Gastroesophageal sphincter (tissue), 4 donors: ENCODE measurements at regions not wholly inside any gene's neighbourhood (a gene's known extent, or its start where the extent isn't known, plus 50 kb on each side); places are given as distances from the start of the nearest gene placed in this dataset.

Experiments
- ATAC-seq: fragments of 150-250 bp; one replicate; pipeline ENCODE4 v1.9.1; 2016; ENCODE audit warnings: mild to moderate bottlenecking, moderate library complexity
- H3K27ac ChIP-seq, 4 donors: fragments of 200-600 bp; sonication (generic) in 3 of 4; 1 replicate in 3 of 4; 2 replicates in 1 of 4; pipeline ENCODE4 v1.5.1; 2016 to 2019
- H3K27me3 ChIP-seq: fragments of 200-600 bp; sonication (generic); one replicate; pipeline ENCODE4 v1.5.1; 2019
- H3K36me3 ChIP-seq, 2 donors: fragments of 200-600 bp; sonication (generic); one replicate each; pipeline ENCODE4 v1.5.1; 2019; ENCODE audit warnings: control low read depth in 1 of 2
- H3K4me1 ChIP-seq, 3 donors: fragments of 200-600 bp; sonication (generic); 1 replicate in 2 of 3; 2 replicates in 1 of 3; pipeline ENCODE4 v1.5.1; 2016 to 2019; ENCODE audit warnings: control low read depth in 2 of 3
- H3K4me3 ChIP-seq, 2 donors: fragments of 200-600 bp; sonication (generic); one replicate each; pipeline ENCODE4 v1.5.1; 2019; ENCODE audit warnings: mild to moderate bottlenecking in 1 of 2, moderate library complexity in 1 of 2
- H3K9me3 ChIP-seq, 3 donors: fragments of 200-600 bp; sonication (generic); one replicate each; pipeline ENCODE4 v1.5.1; 2017 to 2019; ENCODE audit warnings: control low read depth in 2 of 3
- EP300 ChIP-seq: sonication (generic); formaldehyde crosslinking; IDR thresholded peaks from one replicate; pipeline ENCODE4 v1.6.1; 2017; ENCODE audit warnings: antibody characterized with exemption, mild to moderate bottlenecking
- POLR2A ChIP-seq, 2 donors: fragments of 450-650 bp; IDR thresholded peaks; one replicate each; pipeline ENCODE4 v1.6.1; 2017; ENCODE audit warnings: antibody characterized with exemption in 2 of 2, mild to moderate bottlenecking in 2 of 2, moderate library complexity in 1 of 2
- POLR2AphosphoS5 ChIP-seq: sonication (generic); formaldehyde crosslinking; IDR thresholded peaks from one replicate; pipeline ENCODE4 v1.6.1; 2017; ENCODE audit warnings: antibody characterized with exemption
- WGBS, 2 donors: methylation state at CpG; one replicate each; pipeline ENCODE4 v1.1.5; 2018; ENCODE audit warnings: low coverage in 1 of 2; 5-methylcytosine and 5-hydroxymethylcytosine counted together
- TF ChIP-seq, protein P1 (sequence below), 4 experiments: fragments of 200-600 bp in 2 of 4; fragments of 450-650 bp in 2 of 4; sonication (generic) in 1 of 4; IDR thresholded peaks; one replicate each; pipeline ENCODE4 v1.5.1; 2017 to 2019; ENCODE audit warnings: antibody characterized with exemption in 4 of 4, mild to moderate bottlenecking in 2 of 4, moderate library complexity in 2 of 4

GRCh38 chr2:20122864-20123263 is 71.4 kb upstream of the LAPTM4A start:
- no peak overlapping the region for H3K27ac ChIP-seq
- no peaks in the 10 kb centered on the region for H3K4me1 ChIP-seq
- H3K36me3 ChIP-seq = no peaks in the 10 kb centered on the region
- TF ChIP-seq POLR2A (IDR thresholded peaks at IDR 0.05) = no peak
- TF ChIP-seq, protein P1, sequence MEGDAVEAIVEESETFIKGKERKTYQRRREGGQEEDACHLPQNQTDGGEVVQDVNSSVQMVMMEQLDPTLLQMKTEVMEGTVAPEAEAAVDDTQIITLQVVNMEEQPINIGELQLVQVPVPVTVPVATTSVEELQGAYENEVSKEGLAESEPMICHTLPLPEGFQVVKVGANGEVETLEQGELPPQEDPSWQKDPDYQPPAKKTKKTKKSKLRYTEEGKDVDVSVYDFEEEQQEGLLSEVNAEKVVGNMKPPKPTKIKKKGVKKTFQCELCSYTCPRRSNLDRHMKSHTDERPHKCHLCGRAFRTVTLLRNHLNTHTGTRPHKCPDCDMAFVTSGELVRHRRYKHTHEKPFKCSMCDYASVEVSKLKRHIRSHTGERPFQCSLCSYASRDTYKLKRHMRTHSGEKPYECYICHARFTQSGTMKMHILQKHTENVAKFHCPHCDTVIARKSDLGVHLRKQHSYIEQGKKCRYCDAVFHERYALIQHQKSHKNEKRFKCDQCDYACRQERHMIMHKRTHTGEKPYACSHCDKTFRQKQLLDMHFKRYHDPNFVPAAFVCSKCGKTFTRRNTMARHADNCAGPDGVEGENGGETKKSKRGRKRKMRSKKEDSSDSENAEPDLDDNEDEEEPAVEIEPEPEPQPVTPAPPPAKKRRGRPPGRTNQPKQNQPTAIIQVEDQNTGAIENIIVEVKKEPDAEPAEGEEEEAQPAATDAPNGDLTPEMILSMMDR (IDR thresholded peaks at IDR 0.05) = no peak
- no peak overlapping the region for H3K4me3 ChIP-seq
- H3K27me3 ChIP-seq = no peaks in the 10 kb centered on the region
- no peaks in the 10 kb centered on the region for H3K9me3 ChIP-seq
- 100% methylated on average over 4 of the region's 5 CpGs; no CpG with 5 or more reads in 1 of the 2 donors for WGBS, 2 donors
- ATAC-seq = no peak

- Histone ChIP-seq H3K36me3 (no peaks in the 10 kb centered on the region), H3K9me3 (no peaks in the 10 kb centered on the region), H3K27me3 (no peaks in the 10 kb centered on the region), H3K27ac (no peak overlapping the region), H3K4me1 (no peaks in the 10 kb centered on the region), H3K4me3 (no peak overlapping the region)
- TF ChIP-seq POLR2AphosphoS5 (no peak), POLR2A (IDR thresholded peaks at IDR 0.05) (no peak), EP300 (no peak)
- TF ChIP-seq, protein P1 (IDR thresholded peaks at IDR 0.05) = no peak
- no peak for ATAC-seq
- 84 to 89% methylated on average over 5 to 7 of the region's 10 CpGs for WGBS, 2 donors
Measured at GRCh38 chr2:20120569-20121416, 69.4 kb upstream of the LAPTM4A start.

GRCh38 chr2:20118051-20118450 is 66.6 kb upstream of the LAPTM4A start:
- no peaks in the 10 kb centered on the region for H3K36me3 ChIP-seq
- no peaks in the 10 kb centered on the region for H3K4me1 ChIP-seq
- no peaks in the 10 kb centered on the region for H3K27me3 ChIP-seq
- 55 to 91% methylated on average over 3 to 6 of the region's 8 CpGs for WGBS, 2 donors
- no peak overlapping the region for H3K4me3 ChIP-seq
- no peaks in the 10 kb centered on the region for H3K9me3 ChIP-seq
- TF ChIP-seq EP300 (no peak), POLR2AphosphoS5 (no peak), POLR2A (IDR thresholded peaks at IDR 0.05) (no peak)
- TF ChIP-seq, protein P1 (IDR thresholded peaks at IDR 0.05) = no peak
- H3K27ac ChIP-seq = no peak overlapping the region
- no peak for ATAC-seq

GRCh38 chr2:20115902-20116301 is 64.5 kb upstream of the LAPTM4A start:
- H3K27ac ChIP-seq = no peak overlapping the region
- H3K27me3 ChIP-seq = no peaks in the 10 kb centered on the region
- H3K4me1 ChIP-seq = no peaks in the 10 kb centered on the region
- no peak overlapping the region for H3K4me3 ChIP-seq
- no peaks in the 10 kb centered on the region for H3K9me3 ChIP-seq
- no peaks in the 10 kb centered on the region for H3K36me3 ChIP-seq
- ATAC-seq = no peak
- no CpG with 5 or more reads among the region's 4 CpGs for WGBS, 2 donors
- no peak for TF ChIP-seq EP300
- no peak for TF ChIP-seq POLR2AphosphoS5
- TF ChIP-seq, protein P1 (IDR thresholded peaks at IDR 0.05) = no peak
- no peak for TF ChIP-seq POLR2A (IDR thresholded peaks at IDR 0.05)

DNA sequence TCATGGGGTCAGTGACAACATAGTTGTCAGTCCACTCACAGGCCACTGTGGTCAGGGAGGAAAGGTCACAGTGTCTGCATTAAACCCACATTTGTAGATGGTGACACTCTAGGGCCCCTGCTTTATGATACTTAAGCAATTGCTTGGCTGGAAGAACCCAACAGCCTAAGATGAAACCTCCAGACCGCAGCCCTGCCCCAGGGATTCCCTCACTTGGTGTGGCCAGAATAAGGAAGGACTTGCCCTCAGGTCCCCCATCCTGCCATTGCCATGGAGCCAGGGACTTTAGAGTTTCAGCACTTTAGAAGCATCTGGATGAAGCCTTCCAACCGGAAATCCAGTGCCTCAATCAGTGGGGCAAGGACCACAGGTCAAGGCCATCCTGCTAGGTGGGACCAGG is 63.9 kb upstream of the LAPTM4A start:
- ATAC-seq = no peak
- Histone ChIP-seq H3K4me3 (no peak overlapping the region), H3K9me3 (peaks cover 0 to 5% (median 0%) of the 10 kb centered on the region in 3 donors), H3K36me3 (no peaks in the 10 kb centered on the region), H3K4me1 (no peaks in the 10 kb centered on the region), H3K27me3 (no peaks in the 10 kb centered on the region), H3K27ac (no peak overlapping the region)
- TF ChIP-seq POLR2A (IDR thresholded peaks at IDR 0.05) (no peak), POLR2AphosphoS5 (no peak), EP300 (no peak)
- TF ChIP-seq, protein P1 (IDR thresholded peaks at IDR 0.05) = no peak
- WGBS, 2 donors = 100% methylated on average over 1 to 2 of the region's 2 CpGs
